Astrocyte (in vitro differentiated cells and primary cell): ENCODE measurements at regions not wholly inside any gene's neighbourhood (a gene's known extent, or its start where the extent isn't known, plus 50 kb on each side); places are given as distances from the start of the nearest gene placed in this dataset.

Experiments used
- DNase-seq: peaks from one replicate; pipeline ENCODE4 v3.0.0-alpha.2; 2010; ENCODE audit warnings: low read depth
- FAIRE-seq: peaks from 2 replicates; lab custom pipeline; 2011; peaks lifted over from hg19 to GRCh38; lab: Jason Lieb, UNC
- H2AFZ ChIP-seq: 2 replicates; pipeline ENCODE4 v1.6.0; 2012; ENCODE audit warnings: low read depth, low read length, inconsistent platforms
- H3K27ac ChIP-seq: 2 replicates; pipeline ENCODE4 v1.5.1; 2011; ENCODE audit warnings: low read depth, low read length, inconsistent platforms
- H3K27me3 ChIP-seq: 2 replicates; pipeline ENCODE4 v1.6.0; 2011; ENCODE audit warnings: low read length, inconsistent platforms; ENCODE audit not compliant: insufficient read depth
- H3K36me3 ChIP-seq: 2 replicates; pipeline ENCODE4 v1.5.1; 2011; ENCODE audit warnings: low read length, inconsistent platforms; ENCODE audit not compliant: insufficient read depth
- H3K4me1 ChIP-seq: 2 replicates; pipeline ENCODE4 v1.5.1; 2011; ENCODE audit warnings: low read length, inconsistent platforms; ENCODE audit not compliant: insufficient read depth
- H3K4me2 ChIP-seq: 2 replicates; pipeline ENCODE4 v1.6.0; 2012; ENCODE audit warnings: low read length, inconsistent platforms
- H3K4me3 ChIP-seq: 2 replicates; pipeline ENCODE4 v1.5.1; 2011; ENCODE audit warnings: low read depth, mild to moderate bottlenecking, low read length, inconsistent platforms; ENCODE audit not compliant: insufficient read depth
- H3K79me2 ChIP-seq: 2 replicates; pipeline ENCODE4 v1.6.0; 2012; ENCODE audit warnings: mild to moderate bottlenecking, low read length, inconsistent platforms; ENCODE audit not compliant: insufficient read depth
- H3K9ac ChIP-seq: 2 replicates; pipeline ENCODE4 v1.6.0; 2012; ENCODE audit warnings: mild to moderate bottlenecking, low read length, inconsistent platforms
- H3K9me3 ChIP-seq: 2 replicates; pipeline ENCODE4 v1.5.1; 2012; ENCODE audit warnings: low read depth, mild to moderate bottlenecking, low read length, inconsistent platforms; ENCODE audit not compliant: insufficient read depth
- H4K20me1 ChIP-seq: 2 replicates; pipeline ENCODE4 v1.6.0; 2012; ENCODE audit warnings: low read length, inconsistent platforms; ENCODE audit not compliant: insufficient read depth
- H3K27ac Mint-ChIP-seq: one replicate; pipeline ENCODE4 v1.8.0; 2021; ENCODE audit warnings: mild to moderate bottlenecking, mixed read lengths; ENCODE audit not compliant: unreplicated experiment
- H3K27me3 Mint-ChIP-seq: one replicate; pipeline ENCODE4 v1.8.0; 2021; ENCODE audit warnings: low read depth, mixed read lengths; ENCODE audit not compliant: unreplicated experiment
- H3K36me3 Mint-ChIP-seq: one replicate; pipeline ENCODE4 v1.8.0; 2021; ENCODE audit warnings: low read depth, mixed read lengths; ENCODE audit not compliant: unreplicated experiment
- H3K4me1 Mint-ChIP-seq: one replicate; pipeline ENCODE4 v1.8.0; 2021; ENCODE audit warnings: low read depth, mixed read lengths; ENCODE audit not compliant: unreplicated experiment
- H3K4me3 Mint-ChIP-seq: one replicate; pipeline ENCODE4 v1.8.0; 2021; ENCODE audit warnings: mild to moderate bottlenecking, moderate library complexity, mixed read lengths; ENCODE audit not compliant: unreplicated experiment
- H3K9me3 Mint-ChIP-seq: one replicate; pipeline ENCODE4 v1.8.0; 2021; ENCODE audit warnings: mild to moderate bottlenecking, mixed read lengths; ENCODE audit not compliant: unreplicated experiment
- EZH2 ChIP-seq: IDR thresholded peaks from 2 replicates; pipeline ENCODE4 v1.6.1; 2012; ENCODE audit warnings: mild to moderate bottlenecking, low read length, inconsistent platforms; ENCODE audit not compliant: insufficient read depth
- TF ChIP-seq, protein P1 (sequence below): IDR thresholded peaks from 2 replicates; pipeline ENCODE4 v1.5.1; 2011; ENCODE audit warnings: low read depth, mild to moderate bottlenecking, inconsistent platforms, low read length, moderate library complexity; ENCODE audit not compliant: insufficient read depth

- Histone ChIP-seq H3K9ac (no peak overlapping the region), H3K4me2 (no peak overlapping the region), H3K27ac (no peak overlapping the region), H3K27me3 (no peaks in the 10 kb centered on the region), H4K20me1 (no peaks in the 10 kb centered on the region), H3K4me1 (no peaks in the 10 kb centered on the region), H3K36me3 (no peaks in the 10 kb centered on the region), H3K79me2 (no peaks in the 10 kb centered on the region), H2AFZ (no peak overlapping the region), H3K9me3 (peaks cover 4% of the 10 kb centered on the region), H3K4me3 (no peak overlapping the region)
- no peaks in the 10 kb centered on the region for H3K27me3 Mint-ChIP-seq
- FAIRE-seq, result no peak
- no peaks in the 10 kb centered on the region for H3K4me1 Mint-ChIP-seq
- DNase-seq, result no peak
- peaks cover 19% of the 10 kb centered on the region for H3K9me3 Mint-ChIP-seq
- no peak overlapping the region for H3K27ac Mint-ChIP-seq
- no peaks in the 10 kb centered on the region for H3K36me3 Mint-ChIP-seq
- TF ChIP-seq EZH2, result no peak
- TF ChIP-seq, protein P1, sequence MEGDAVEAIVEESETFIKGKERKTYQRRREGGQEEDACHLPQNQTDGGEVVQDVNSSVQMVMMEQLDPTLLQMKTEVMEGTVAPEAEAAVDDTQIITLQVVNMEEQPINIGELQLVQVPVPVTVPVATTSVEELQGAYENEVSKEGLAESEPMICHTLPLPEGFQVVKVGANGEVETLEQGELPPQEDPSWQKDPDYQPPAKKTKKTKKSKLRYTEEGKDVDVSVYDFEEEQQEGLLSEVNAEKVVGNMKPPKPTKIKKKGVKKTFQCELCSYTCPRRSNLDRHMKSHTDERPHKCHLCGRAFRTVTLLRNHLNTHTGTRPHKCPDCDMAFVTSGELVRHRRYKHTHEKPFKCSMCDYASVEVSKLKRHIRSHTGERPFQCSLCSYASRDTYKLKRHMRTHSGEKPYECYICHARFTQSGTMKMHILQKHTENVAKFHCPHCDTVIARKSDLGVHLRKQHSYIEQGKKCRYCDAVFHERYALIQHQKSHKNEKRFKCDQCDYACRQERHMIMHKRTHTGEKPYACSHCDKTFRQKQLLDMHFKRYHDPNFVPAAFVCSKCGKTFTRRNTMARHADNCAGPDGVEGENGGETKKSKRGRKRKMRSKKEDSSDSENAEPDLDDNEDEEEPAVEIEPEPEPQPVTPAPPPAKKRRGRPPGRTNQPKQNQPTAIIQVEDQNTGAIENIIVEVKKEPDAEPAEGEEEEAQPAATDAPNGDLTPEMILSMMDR, result no peak
- no peak overlapping the region for H3K4me3 Mint-ChIP-seq
Measured at GRCh38 chr18:78681396-78681795, 298.2 kb upstream of the SALL3 start.

DNA sequence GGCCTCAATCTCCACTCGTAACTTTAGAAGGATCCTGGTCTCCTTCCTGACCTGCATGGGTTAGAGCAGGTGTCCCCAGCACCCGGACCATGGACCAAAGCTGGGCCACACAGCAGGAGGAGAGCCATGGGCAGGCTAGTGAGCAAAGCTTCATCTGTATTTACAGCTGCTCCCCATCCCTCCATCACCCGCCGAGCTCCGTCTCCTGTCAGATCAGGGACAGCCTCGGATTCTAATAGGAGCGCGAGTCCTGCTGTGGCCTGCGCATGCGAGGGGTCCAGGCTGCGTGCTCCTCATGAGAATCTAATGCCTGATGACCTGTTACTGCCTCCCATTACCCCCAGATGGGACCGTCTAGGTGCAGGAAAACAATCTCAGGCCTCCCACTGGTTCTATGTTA, 297.7 kb upstream of the SALL3 start:
- no peak for TF ChIP-seq EZH2
- TF ChIP-seq, protein P1, result no peak
- H3K9ac ChIP-seq, result no peak overlapping the region
- FAIRE-seq, result no peak
- peaks cover 15% of the 10 kb centered on the region for H3K9me3 Mint-ChIP-seq
- no peaks in the 10 kb centered on the region for H3K27me3 Mint-ChIP-seq
- H3K4me1 ChIP-seq, result no peaks in the 10 kb centered on the region
- H3K4me3 Mint-ChIP-seq, result no peak overlapping the region
- no peak overlapping the region for H3K27ac ChIP-seq
- H3K9me3 ChIP-seq, result peaks cover 4% of the 10 kb centered on the region
- no peaks in the 10 kb centered on the region for H3K36me3 ChIP-seq
- no peak overlapping the region for H2AFZ ChIP-seq
- DNase-seq, result no peak
- no peak overlapping the region for H3K4me3 ChIP-seq
- no peaks in the 10 kb centered on the region for H3K79me2 ChIP-seq
- no peaks in the 10 kb centered on the region for H3K36me3 Mint-ChIP-seq
- H3K27ac Mint-ChIP-seq, result no peak overlapping the region
- H3K27me3 ChIP-seq, result no peaks in the 10 kb centered on the region
- H4K20me1 ChIP-seq, result no peaks in the 10 kb centered on the region
- H3K4me1 Mint-ChIP-seq, result no peaks in the 10 kb centered on the region
- no peak overlapping the region for H3K4me2 ChIP-seq

- Mint-ChIP-seq H3K4me3 (no peak overlapping the region), H3K9me3 (peaks cover 15% of the 10 kb centered on the region), H3K27me3 (no peaks in the 10 kb centered on the region), H3K27ac (no peak overlapping the region), H3K36me3 (no peaks in the 10 kb centered on the region), H3K4me1 (no peaks in the 10 kb centered on the region)
- no peaks in the 10 kb centered on the region for H3K36me3 ChIP-seq
- no peak for TF ChIP-seq EZH2
- TF ChIP-seq, protein P1, result no peak
- no peaks in the 10 kb centered on the region for H3K4me1 ChIP-seq
- peaks cover 4% of the 10 kb centered on the region for H3K9me3 ChIP-seq
- no peaks in the 10 kb centered on the region for H3K79me2 ChIP-seq
- H3K27ac ChIP-seq, result no peak overlapping the region
- no peak overlapping the region for H2AFZ ChIP-seq
- H3K4me2 ChIP-seq, result no peak overlapping the region
- FAIRE-seq, result no peak
- no peaks in the 10 kb centered on the region for H3K27me3 ChIP-seq
- H3K4me3 ChIP-seq, result no peak overlapping the region
- DNase-seq, result no peak
- H4K20me1 ChIP-seq, result no peaks in the 10 kb centered on the region
- H3K9ac ChIP-seq, result no peak overlapping the region
Measured at GRCh38 chr18:78682716-78683115, 296.9 kb upstream of the SALL3 start.
